ENCODE measurements at regions not wholly inside any gene's neighbourhood (a gene's known extent, or its start where the extent isn't known, plus 50 kb on each side); places are given as distances from the start of the nearest gene placed in this dataset.
"Not testable (repeated sequence)": the region's sequence is repeated elsewhere in the genome, so short reads cannot be mapped to it uniquely, and the experiment has no call there.

- intact Hi-C loops (cut with micrococcal nuclease): no loop called here
Observed at GRCh38 chr7:26054386-26054785, 97.6 kb upstream of the NFE2L3 start.

DNA sequence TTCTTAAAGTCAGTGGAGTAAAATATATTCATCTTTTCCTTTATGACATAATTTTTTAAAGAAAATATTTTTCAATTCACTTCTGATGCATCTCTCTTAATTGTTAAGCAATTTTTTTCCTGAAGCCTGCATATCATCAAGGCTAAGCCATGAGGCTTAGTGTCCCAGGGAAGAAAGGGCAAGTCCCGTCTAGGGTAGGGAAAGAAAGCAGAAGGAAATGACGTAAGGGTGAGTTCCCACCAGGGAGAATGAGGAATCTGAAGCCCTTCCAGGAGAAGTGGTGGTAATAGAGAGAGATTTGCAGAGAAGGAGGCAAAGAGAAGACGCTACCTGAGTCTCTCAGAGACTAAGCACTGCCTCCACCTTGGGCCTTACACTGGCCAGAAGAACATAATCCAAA, 96.8 kb upstream of the NFE2L3 start:
- intact Hi-C loops (cut with micrococcal nuclease): no loop called here

- intact Hi-C loops (cut with micrococcal nuclease): loop anchor here (1.0 to 5.0 kb wide), 3 partner anchors 109 to 304 kb away; no protein-coding TSS in a partner anchor
Observed at GRCh38 chr7:26060733-26061677, 91.0 kb upstream of the NFE2L3 start.

- intact Hi-C loops (cut with micrococcal nuclease): loop anchor here (1.0 to 5.0 kb wide), 3 partner anchors 110 to 303 kb away; no protein-coding TSS in a partner anchor
Observed at GRCh38 chr7:26061678-26062603, 90.1 kb upstream of the NFE2L3 start.

DNA sequence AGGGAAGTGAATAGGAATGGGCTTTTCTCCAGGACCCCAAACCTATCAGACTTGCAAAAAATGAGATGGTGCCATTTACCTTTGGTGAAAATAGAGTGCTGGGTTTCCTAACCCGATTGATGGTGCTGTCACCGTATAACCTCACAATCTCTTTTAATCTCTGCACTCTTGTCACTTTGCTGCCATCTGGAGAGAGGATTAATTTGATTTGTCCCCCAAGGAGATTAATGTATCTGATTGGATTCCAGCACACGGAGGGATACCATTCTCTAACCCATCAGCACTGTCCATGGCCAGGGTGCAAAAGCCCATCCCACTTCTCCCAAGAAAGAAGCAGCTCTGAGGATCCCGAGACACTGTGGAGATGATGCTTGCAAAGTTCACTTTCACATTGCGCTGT, 86.3 kb upstream of the NFE2L3 start:
- intact Hi-C loops (cut with micrococcal nuclease): no loop called here

GRCh38 chr7:26066736-26067135, 85.3 kb upstream of the NFE2L3 start:
- intact Hi-C loops (cut with micrococcal nuclease): no loop called here

- intact Hi-C loops (cut with micrococcal nuclease): no loop called here
Observed at GRCh38 chr7:26070290-26070689, 81.7 kb upstream of the NFE2L3 start.

GRCh38 chr7:26071622-26072456, 80.2 kb upstream of the NFE2L3 start:
- intact Hi-C loops (cut with micrococcal nuclease): no loop called here

GRCh38 chr7:26073041-26073440, 79.0 kb upstream of the NFE2L3 start:
- intact Hi-C loops (cut with micrococcal nuclease): no loop called here

DNA sequence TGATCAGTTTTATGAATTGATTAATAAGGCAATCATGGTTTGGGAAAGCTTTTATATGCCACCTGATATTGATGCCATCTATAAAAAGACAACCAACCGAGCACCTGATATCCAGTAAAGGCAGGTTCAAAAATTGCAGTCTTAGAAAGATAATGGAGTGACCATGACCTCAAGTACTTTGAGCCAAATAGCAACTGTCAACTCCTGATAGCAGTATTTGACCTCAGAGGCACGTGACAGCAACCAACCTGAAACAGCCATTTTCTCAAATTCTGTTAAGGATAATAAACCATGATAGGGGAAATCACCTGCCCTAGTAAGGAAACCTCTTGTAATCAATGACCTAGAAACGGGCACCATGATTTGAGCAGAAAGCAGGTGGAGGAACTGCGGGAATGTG, 77.1 kb upstream of the NFE2L3 start:
- intact Hi-C loops (cut with micrococcal nuclease): loop anchor here (5.0 kb wide), 1 partner anchor 427 kb away; no protein-coding TSS in a partner anchor

DNA sequence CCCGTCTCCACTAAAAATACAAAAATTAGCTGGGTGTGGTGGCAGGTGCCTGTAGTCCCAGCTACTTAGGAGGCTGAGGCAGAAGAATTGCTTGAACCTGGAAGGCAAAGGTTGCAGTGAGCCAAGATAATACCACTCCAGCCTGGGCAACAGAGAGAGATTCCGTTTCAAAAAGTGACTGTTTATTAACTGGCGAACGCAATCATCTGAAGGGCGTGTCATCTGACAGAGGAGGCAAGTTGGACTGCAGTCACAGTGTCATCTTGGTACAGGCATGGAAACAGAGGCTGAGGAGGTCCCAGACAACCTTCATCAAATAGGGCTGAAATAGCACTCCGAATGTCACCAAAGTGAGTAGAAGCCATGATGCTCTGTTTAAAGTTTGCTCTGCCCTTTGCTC, 75.3 kb upstream of the NFE2L3 start:
- intact Hi-C loops (cut with micrococcal nuclease): loop anchor here (5.0 kb wide), 1 partner anchor 426 kb away; no protein-coding TSS in a partner anchor

DNA sequence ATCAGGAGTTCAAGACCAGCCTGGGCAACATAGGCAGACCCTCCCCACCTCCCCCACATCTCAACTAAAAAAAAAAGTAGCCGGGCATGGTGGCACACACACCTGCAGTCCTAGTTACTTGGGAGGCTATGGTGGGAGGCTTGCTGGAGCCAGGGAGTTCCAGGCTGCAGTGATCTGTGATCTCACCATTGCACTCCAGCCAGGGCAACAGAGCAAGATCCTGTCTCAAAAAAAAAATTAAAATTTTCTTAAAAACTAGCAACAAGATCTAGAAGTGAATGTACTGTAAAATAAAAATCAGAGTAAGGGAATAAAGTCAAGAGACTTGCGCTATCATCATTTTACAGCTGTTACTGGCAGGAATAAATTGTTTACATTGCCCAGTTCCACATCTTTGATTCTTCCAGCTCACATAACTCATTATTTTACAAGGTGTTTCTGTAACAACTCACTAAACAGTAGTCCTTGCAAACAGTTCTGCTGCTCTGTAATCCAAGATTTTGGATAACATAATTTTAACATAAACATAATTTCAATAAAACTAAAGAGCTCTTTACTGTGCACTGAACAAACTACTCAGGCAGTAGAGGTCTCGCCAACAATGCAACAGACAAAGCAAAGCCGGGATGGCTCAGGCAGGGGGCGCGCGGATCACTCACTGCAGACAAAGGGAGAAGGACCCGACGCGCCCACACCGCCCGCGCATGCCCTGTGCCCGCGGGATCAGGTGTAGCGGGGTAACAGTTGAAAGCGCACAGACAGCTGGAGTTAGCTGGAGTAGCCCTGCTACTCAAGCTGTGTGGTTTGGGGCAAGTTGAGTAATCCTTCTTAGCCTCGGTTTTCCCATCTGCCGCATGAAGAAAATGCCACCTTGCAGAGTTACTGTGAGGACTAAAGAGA, 73.3 kb upstream of the NFE2L3 start:
- intact Hi-C loops (cut with micrococcal nuclease): loop anchor here (1.0 to 5.0 kb wide), 6 partner anchors 120 to 589 kb away; no protein-coding TSS in a partner anchor

DNA sequence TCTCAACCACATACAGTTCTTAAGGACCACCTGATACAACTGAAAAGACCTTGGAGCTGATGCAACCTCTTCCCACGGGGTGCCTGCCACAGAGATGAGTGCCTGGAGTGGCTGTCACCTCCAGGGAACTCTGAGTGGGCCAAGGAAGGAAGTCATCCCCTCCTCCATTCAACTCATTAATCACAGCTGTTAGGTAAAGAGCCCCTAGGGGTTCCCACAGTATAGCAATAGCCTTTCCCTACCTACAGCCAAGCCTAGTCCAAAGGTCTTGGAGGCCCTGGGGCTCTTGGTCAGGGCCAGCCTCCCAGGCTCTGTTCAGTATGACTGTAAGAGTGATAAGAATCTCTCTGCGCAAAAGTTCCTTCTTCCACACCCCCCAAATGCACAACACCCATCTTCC, 70.4 kb upstream of the NFE2L3 start:
- intact Hi-C loops (cut with micrococcal nuclease): no loop called here

DNA sequence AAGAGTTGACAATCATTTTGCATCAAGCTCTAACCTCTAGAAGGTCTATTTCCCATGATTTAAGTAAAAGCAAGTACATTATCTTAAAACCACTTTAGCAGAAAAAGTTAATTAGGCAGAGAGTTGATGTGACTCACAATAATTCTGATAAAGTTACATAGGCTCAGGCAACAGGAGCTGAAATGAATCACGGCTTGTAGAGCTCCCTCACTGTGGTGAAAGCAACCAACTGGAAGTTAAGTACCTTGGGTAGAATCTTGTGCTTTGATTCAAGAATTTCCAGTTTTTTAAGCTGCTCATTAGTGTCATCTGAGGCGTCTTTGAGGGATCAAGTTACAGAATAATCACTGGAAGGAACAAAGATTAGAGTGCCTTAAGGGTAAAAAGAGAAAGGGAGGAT, 68.9 kb upstream of the NFE2L3 start:
- intact Hi-C loops (cut with micrococcal nuclease): no loop called here

DNA sequence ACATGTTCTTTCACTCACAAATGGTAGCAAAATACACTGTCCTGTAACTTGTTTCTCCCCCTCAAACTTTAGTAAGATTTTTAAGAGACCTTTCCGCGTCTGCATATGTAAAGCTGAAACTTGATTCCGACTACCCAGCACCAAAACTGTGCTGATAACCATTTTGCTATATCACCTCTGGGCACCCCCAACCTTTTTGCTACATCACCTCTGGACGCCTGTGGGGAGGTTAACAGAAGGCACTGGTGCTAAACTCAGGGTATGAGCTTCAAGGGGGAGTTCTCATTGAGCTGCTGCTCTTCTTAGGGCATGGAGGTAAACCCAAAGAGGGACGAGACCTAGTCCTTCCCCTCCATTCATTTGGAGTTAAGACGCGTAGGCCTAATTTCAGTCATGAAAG, 67.6 kb upstream of the NFE2L3 start:
- intact Hi-C loops (cut with micrococcal nuclease): no loop called here

DNA sequence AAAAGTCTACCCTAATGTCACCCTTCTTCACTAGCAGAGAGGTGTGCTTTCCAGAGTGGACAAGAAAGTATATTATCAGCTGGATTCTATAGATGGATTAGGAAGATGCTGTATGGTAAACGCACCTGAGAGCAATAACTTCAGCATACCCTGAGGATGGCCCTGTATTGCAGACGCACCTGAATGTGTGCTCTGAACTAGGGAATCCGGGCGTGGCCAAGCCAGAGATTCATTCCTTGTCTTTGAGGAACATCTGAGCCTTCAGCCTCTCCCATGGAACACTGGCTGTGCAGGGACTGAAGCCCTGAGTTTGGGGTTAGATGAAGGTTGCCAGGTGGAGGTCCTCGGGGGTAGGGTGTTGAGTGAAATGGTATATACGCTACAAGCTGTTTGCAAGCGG, 66.2 kb upstream of the NFE2L3 start:
- intact Hi-C loops (cut with micrococcal nuclease): no loop called here

- intact Hi-C loops (cut with micrococcal nuclease): no loop called here
Observed at GRCh38 chr7:26087321-26088091, 64.5 kb upstream of the NFE2L3 start.

GRCh38 chr7:26089469-26089868, 62.5 kb upstream of the NFE2L3 start:
- intact Hi-C loops (cut with micrococcal nuclease): not testable (repeated sequence)

All from T-helper 1 cell treated with Interleukin-12 subunit alpha and Interleukin-12 subunit beta and Interleukin-4 antibody, amounts not matched to agents 30 ng/mL and 1 ng/mL, for 36 hours (primary cell).